Ovary (tissue), 7 donors: ENCODE measurements at regions not wholly inside any gene's neighbourhood (a gene's known extent, or its start where the extent isn't known, plus 50 kb on each side); places are given as distances from the start of the nearest gene placed in this dataset.

Source experiments
- DNase-seq, 5 donors: peaks; one replicate each; pipeline ENCODE4 v3.0.0-alpha.2; 2019 to 2020
- H3K27ac ChIP-seq, 2 donors: fragments of 200-600 bp; one replicate each; pipeline versions ENCODE4 v1.5.1 to v1.8.0; 2019 to 2022
- H3K27me3 ChIP-seq: fragments of 200-600 bp; one replicate; pipeline ENCODE4 v1.8.0; 2022
- H3K36me3 ChIP-seq: fragments of 200-600 bp; sonication (generic); one replicate; pipeline ENCODE4 v1.5.1; 2019
- H3K4me1 ChIP-seq: one replicate; pipeline ENCODE4 v1.8.1; 2013; ENCODE audit warnings: mild to moderate bottlenecking, moderate library complexity; ENCODE audit not compliant: insufficient read depth
- H3K4me3 ChIP-seq: fragments of 200-600 bp; sonication (generic); one replicate; pipeline ENCODE4 v1.5.1; 2017
- H3K9me3 ChIP-seq, 2 donors: fragments of 200-600 bp in 1 of 2; sonication (generic) in 1 of 2; one replicate each; pipeline versions ENCODE4 v1.5.1 to v1.8.1; 2013 to 2019; ENCODE audit warnings: mild to moderate bottlenecking in 1 of 2, moderate library complexity in 1 of 2
- CTCF ChIP-seq, 3 donors: fragments of 450-650 bp in 2 of 3; fragments of 200-600 bp in 1 of 3; IDR thresholded peaks; one replicate each; pipeline versions ENCODE4 v1.5.1 to v1.8.0; 2016 to 2022; ENCODE audit warnings: antibody characterized with exemption in 3 of 3, mild to moderate bottlenecking in 1 of 3
- EP300 ChIP-seq: sonication (generic); formaldehyde crosslinking; IDR thresholded peaks from one replicate; pipeline ENCODE4 v1.6.1; 2017; ENCODE audit warnings: antibody characterized with exemption
- POLR2A ChIP-seq: fragments of 450-650 bp; IDR thresholded peaks from one replicate; pipeline ENCODE4 v1.6.1; 2017; ENCODE audit warnings: antibody characterized with exemption, mild to moderate bottlenecking, moderate library complexity
- WGBS, 3 donors: extraction: QIAGEN DNeasy Blood & Tissue Kit in 1 of 3; methylation state at CpG; one replicate each; pipeline versions ENCODE4 v1.1.5 to v1.1.7; 2013 to 2017; 5-methylcytosine and 5-hydroxymethylcytosine counted together
- intact Hi-C, 4 donors: fragments of 100-400 bp; cut with DNase I; formaldehyde crosslinking; loops; one replicate each; pipeline versions ENCODE4 v1.11.0 to v1.15.1; 2022 to 2023
- donor health status: DM: no; HTN: no; CAD: no; lungs with moderate emphysema.
- donor health status: DM: no; HTN: no; CAD: no.
- donor health status: Bipolar disorder and iron deficiency.
- donor health status: DM: no; HTN: no; CAD: no.
- donor health status: DM: yes; HTN: yes; CAD: no.

GRCh38 chr12:83361475-83361874 is 674.8 kb downstream of the TMTC2 start:
- TF ChIP-seq EP300 (no peak), POLR2A (no peak), CTCF (IDR thresholded peaks at IDR 0.05) (no peak)
- H3K4me3 ChIP-seq: no peak overlapping the region
- H3K27ac ChIP-seq: no peak overlapping the region
- WGBS, 3 donors: 82 to 86% (median 85%) methylated on average over 2 of the region's 2 CpGs
- H3K27me3 ChIP-seq: no peaks in the 10 kb centered on the region
- DNase-seq: no peak
- no peaks in the 10 kb centered on the region for H3K9me3 ChIP-seq
- no peaks in the 10 kb centered on the region for H3K36me3 ChIP-seq
- intact Hi-C loops: no loop called here
- no peaks in the 10 kb centered on the region for H3K4me1 ChIP-seq

- intact Hi-C loops: no loop called here
- TF ChIP-seq POLR2A: no peak
- no peak for TF ChIP-seq EP300
- no peak for TF ChIP-seq CTCF (IDR thresholded peaks at IDR 0.05)
- no peaks in the 10 kb centered on the region for H3K36me3 ChIP-seq
- no peaks in the 10 kb centered on the region for H3K27me3 ChIP-seq
- no peaks in the 10 kb centered on the region for H3K4me1 ChIP-seq
- DNase-seq: no peak
- no peaks in the 10 kb centered on the region for H3K9me3 ChIP-seq
- H3K4me3 ChIP-seq: no peak overlapping the region
- H3K27ac ChIP-seq: no peak overlapping the region
Observed at GRCh38 chr12:83361071-83361470, 674.4 kb downstream of the TMTC2 start.

GRCh38 chr12:83349907-83350611 is 663.4 kb downstream of the TMTC2 start:
- no peak for TF ChIP-seq CTCF (IDR thresholded peaks at IDR 0.05)
- TF ChIP-seq POLR2A: no peak
- TF ChIP-seq EP300: no peak
- Histone ChIP-seq H3K9me3 (no peaks in the 10 kb centered on the region), H3K27me3 (no peaks in the 10 kb centered on the region), H3K4me3 (no peak overlapping the region), H3K27ac (no peak overlapping the region), H3K4me1 (no peaks in the 10 kb centered on the region), H3K36me3 (no peaks in the 10 kb centered on the region)
- 73 to 80% (median 75%) methylated on average over 4 of the region's 4 CpGs for WGBS, 3 donors
- intact Hi-C loops: no loop called here
- DNase-seq: no peak

- intact Hi-C loops: no loop called here
- TF ChIP-seq POLR2A (no peak), EP300 (no peak), CTCF (IDR thresholded peaks at IDR 0.05) (no peak)
- H3K27ac ChIP-seq: no peak overlapping the region
- no peaks in the 10 kb centered on the region for H3K9me3 ChIP-seq
- DNase-seq: no peak
- H3K4me1 ChIP-seq: no peaks in the 10 kb centered on the region
- H3K4me3 ChIP-seq: no peak overlapping the region
- H3K36me3 ChIP-seq: no peaks in the 10 kb centered on the region
- H3K27me3 ChIP-seq: no peaks in the 10 kb centered on the region
Observed at GRCh38 chr12:83346333-83346732, 659.6 kb downstream of the TMTC2 start.
